ENCODE measurements at regions not wholly inside any gene's neighbourhood (a gene's known extent, or its start where the extent isn't known, plus 50 kb on each side); places are given as distances from the start of the nearest gene placed in this dataset.

DNA sequence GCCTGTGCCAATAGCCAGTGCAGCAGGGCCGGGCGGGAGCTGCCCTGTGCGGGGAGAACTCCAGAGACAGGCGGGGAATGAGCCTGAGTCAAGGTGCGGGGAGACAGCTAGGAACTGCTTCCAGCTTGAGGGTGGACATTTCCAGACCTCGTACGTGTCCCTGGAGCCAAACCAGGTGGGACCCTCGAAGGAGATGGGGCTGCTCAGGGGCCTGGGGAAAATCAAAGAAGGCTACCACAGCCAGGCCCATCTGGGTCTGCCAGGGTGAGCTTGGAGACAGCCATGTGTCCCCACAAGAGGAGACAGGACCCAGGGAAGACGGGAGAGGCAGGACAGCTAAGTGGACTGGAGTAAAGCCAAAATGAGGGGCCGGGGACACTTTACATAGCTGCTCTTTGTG is 504.9 kb upstream of the MGMT start:
- DNase-seq, result no peak
- Histone ChIP-seq H3K27ac (no peak overlapping the region), H3K36me3 (no peaks in the 10 kb centered on the region), H3K9me3 (no peaks in the 10 kb centered on the region), H3K4me1 (no peaks in the 10 kb centered on the region), H3K27me3 (no peaks in the 10 kb centered on the region), H3K4me3 (no peak overlapping the region)
- TF ChIP-seq POLR2A (IDR thresholded peaks at IDR 0.05), result no peak
- TF ChIP-seq, protein P1, sequence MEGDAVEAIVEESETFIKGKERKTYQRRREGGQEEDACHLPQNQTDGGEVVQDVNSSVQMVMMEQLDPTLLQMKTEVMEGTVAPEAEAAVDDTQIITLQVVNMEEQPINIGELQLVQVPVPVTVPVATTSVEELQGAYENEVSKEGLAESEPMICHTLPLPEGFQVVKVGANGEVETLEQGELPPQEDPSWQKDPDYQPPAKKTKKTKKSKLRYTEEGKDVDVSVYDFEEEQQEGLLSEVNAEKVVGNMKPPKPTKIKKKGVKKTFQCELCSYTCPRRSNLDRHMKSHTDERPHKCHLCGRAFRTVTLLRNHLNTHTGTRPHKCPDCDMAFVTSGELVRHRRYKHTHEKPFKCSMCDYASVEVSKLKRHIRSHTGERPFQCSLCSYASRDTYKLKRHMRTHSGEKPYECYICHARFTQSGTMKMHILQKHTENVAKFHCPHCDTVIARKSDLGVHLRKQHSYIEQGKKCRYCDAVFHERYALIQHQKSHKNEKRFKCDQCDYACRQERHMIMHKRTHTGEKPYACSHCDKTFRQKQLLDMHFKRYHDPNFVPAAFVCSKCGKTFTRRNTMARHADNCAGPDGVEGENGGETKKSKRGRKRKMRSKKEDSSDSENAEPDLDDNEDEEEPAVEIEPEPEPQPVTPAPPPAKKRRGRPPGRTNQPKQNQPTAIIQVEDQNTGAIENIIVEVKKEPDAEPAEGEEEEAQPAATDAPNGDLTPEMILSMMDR (IDR thresholded peaks at IDR 0.05), result no peak
- intact Hi-C loops (cut with DNase I; ENCODE audit: low total_unique reads), result no loop called here

DNA sequence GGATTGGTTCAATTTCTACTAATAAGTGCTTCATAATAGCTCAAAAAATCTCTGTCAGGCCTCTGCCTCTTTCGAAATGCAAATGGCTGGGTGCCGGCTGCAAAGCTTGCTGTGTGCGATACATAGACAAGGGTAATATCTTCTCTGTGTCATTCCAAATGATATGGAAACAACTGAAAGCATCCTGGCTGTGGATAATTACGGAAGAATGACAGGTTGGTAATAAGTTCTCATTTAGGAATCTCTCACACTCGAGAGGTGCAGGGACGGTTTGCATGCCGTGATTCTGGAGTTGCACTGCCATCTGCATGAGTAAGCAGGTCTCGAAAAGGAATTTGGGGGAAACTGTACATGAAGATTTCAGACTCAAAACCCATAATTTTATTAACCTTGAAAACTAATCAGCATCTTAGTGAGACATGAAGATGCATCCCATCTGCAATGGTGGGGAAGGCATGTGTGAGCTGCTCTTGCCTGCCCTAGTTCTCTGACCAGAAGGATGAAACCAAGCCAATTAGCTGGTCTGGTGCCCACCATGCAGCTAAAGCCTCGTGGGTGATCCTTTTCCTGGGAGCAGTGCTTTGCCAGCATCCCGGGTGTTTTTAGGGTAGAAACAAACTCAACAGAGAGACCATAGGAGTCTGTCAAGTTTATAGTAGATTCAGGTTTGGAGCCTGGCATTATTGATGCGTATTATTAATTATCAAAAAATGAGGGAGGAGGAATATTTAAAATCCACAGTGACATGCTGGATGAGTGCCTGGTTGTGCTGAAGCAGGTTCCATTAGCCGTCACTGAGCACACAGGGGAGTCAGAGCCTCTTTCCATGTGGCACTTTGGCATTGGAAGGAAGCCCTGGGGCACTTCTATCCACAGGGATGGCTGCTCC is 503.6 kb upstream of the MGMT start:
- no peaks in the 10 kb centered on the region for H3K36me3 ChIP-seq
- no peak overlapping the region for H3K4me3 ChIP-seq
- no peak for DNase-seq
- no peaks in the 10 kb centered on the region for H3K27me3 ChIP-seq
- intact Hi-C loops (cut with DNase I; ENCODE audit: low total_unique reads), result no loop called here
- TF ChIP-seq, protein P1 (IDR thresholded peaks at IDR 0.05), result no peak
- TF ChIP-seq POLR2A (IDR thresholded peaks at IDR 0.05), result no peak
- H3K4me1 ChIP-seq, result no peaks in the 10 kb centered on the region
- no peaks in the 10 kb centered on the region for H3K9me3 ChIP-seq
- no peak overlapping the region for H3K27ac ChIP-seq

DNA sequence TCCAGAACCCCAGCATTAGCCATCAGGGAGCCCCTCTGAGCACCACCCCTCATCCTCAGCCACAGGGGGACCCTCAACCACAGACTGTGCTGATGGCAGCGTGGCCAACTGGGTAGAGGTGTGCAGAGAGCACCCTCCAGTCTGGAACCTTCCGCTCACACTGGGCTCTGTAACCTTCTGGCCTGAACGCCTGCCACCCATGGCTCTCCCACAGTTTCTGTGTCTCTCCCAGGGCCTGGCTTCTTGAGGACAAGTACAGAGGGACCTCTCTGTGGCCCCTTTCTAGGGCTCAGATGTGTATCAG is 503.0 kb upstream of the MGMT start:
- H3K9me3 ChIP-seq, result no peaks in the 10 kb centered on the region
- H3K27ac ChIP-seq, result no peak overlapping the region
- no peaks in the 10 kb centered on the region for H3K27me3 ChIP-seq
- intact Hi-C loops (cut with DNase I; ENCODE audit: low total_unique reads), result no loop called here
- TF ChIP-seq, protein P1 (IDR thresholded peaks at IDR 0.05), result no peak
- TF ChIP-seq POLR2A (IDR thresholded peaks at IDR 0.05), result no peak
- H3K4me1 ChIP-seq, result no peaks in the 10 kb centered on the region
- no peaks in the 10 kb centered on the region for H3K36me3 ChIP-seq
- no peak for DNase-seq
- no peak overlapping the region for H3K4me3 ChIP-seq

DNA sequence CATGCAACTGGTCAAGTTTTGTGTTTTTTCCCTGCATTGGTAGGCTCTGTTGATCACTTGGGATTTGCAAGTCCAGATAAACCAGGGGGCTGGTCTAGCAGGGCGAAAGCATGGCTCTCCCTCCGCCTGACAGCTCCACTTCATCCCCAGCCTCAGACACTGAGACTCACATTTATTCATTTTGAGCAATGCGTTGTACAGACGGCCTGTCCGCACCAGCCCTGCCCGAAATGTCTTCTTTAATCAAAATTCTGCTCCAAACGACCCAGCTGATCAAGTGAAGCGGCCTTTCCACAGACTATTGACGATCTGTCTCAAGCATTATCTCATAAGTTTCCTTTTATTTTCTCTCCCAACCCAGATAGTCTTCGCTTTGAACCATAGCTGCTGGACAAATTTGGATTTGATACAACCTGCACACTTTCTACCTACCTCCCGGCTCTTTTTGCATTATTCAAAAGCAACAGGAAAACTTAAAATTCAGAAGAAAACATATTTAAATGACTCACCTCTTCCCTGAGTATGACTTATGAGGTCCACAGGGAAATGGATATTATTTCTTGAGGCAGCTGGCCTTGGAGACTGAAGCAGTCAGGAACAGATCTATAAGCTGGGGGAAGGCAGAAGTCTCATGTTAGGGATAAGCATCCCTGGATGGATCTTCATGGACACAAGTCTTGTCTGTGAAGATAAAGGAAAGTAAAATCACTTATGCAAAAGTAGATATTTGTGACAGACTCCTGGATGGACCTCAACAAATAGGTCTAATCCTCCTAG is 498.9 kb upstream of the MGMT start:
- Histone ChIP-seq H3K4me1 (no peaks in the 10 kb centered on the region), H3K9me3 (no peaks in the 10 kb centered on the region), H3K36me3 (no peaks in the 10 kb centered on the region), H3K4me3 (no peak overlapping the region), H3K27me3 (no peaks in the 10 kb centered on the region), H3K27ac (no peak overlapping the region)
- no peak for DNase-seq
- intact Hi-C loops (cut with DNase I; ENCODE audit: low total_unique reads), result no loop called here
- TF ChIP-seq, protein P1 (IDR thresholded peaks at IDR 0.05), result no peak
- no peak for TF ChIP-seq POLR2A (IDR thresholded peaks at IDR 0.05)

DNA sequence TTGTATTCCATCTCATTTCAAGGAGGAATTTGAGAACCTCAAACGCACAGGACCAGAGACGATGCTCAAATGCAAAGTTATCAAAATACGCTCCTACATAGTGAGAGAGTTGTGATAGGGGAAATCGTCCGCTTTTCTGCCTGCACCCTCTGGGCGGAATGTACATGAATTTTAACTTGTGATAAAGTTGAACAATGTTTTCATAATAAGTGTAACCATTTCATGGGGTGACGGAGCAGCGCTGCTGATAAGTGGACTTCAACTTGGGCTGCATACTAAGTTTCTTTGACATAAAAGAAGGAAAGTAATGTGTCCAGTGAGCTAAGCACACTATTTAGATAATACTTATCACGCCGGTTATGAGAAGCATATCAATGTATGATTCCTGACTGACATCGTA is 497.5 kb upstream of the MGMT start:
- Histone ChIP-seq H3K27me3 (no peaks in the 10 kb centered on the region), H3K9me3 (no peaks in the 10 kb centered on the region), H3K27ac (no peak overlapping the region), H3K36me3 (no peaks in the 10 kb centered on the region), H3K4me1 (no peaks in the 10 kb centered on the region), H3K4me3 (no peak overlapping the region)
- intact Hi-C loops (cut with DNase I; ENCODE audit: low total_unique reads), result no loop called here
- TF ChIP-seq POLR2A (IDR thresholded peaks at IDR 0.05), result no peak
- TF ChIP-seq, protein P1 (IDR thresholded peaks at IDR 0.05), result no peak
- DNase-seq, result no peak

All from uterus (tissue), 3 donors.